ENCODE measurements at regions not wholly inside any gene's neighbourhood (a gene's known extent, or its start where the extent isn't known, plus 50 kb on each side); places are given as distances from the start of the nearest gene placed in this dataset.

- WGBS, 2 donors = 70 to 81% methylated on average over 3 of the region's 3 CpGs
- no peak overlapping the region for H3K27ac ChIP-seq (ENCODE audit: low read depth in 2 of 2, low read length in 1 of 2)
- no peaks in the 10 kb centered on the region for H3K4me1 ChIP-seq (ENCODE audit: control insufficient read depth in 2 of 2, insufficient read depth in 2 of 2, low read length in 1 of 2)
- peaks cover 2 to 3% of the 10 kb centered on the region in 2 donors for H3K9me3 ChIP-seq (ENCODE audit: control insufficient read depth in 2 of 2, insufficient read depth in 1 of 2, low read depth in 1 of 2, low read length in 1 of 2)
- no peak overlapping the region for H3K4me3 ChIP-seq (ENCODE audit: low read depth in 1 of 2, low read length in 2 of 2)
- no peaks in the 10 kb centered on the region for H3K36me3 ChIP-seq (ENCODE audit: control insufficient read depth in 2 of 2, insufficient read depth in 2 of 2, low read length in 1 of 2)
- H3K27me3 ChIP-seq (ENCODE audit: control insufficient read depth in 1 of 2, insufficient read depth in 2 of 2, low read length in 2 of 2) = no peaks in the 10 kb centered on the region
These were observed 317.8 kb upstream of the MKI67 start for GRCh38 chr10:128443925-128444518.

- 77 to 81% methylated on average over 5 of the region's 5 CpGs for WGBS, 2 donors
- peaks cover 2 to 3% of the 10 kb centered on the region in 2 donors for H3K9me3 ChIP-seq (ENCODE audit: control insufficient read depth in 2 of 2, insufficient read depth in 1 of 2, low read depth in 1 of 2, low read length in 1 of 2)
- no peaks in the 10 kb centered on the region for H3K36me3 ChIP-seq (ENCODE audit: control insufficient read depth in 2 of 2, insufficient read depth in 2 of 2, low read length in 1 of 2)
- H3K27ac ChIP-seq (ENCODE audit: low read depth in 2 of 2, low read length in 1 of 2) = no peak overlapping the region
- H3K27me3 ChIP-seq (ENCODE audit: control insufficient read depth in 1 of 2, insufficient read depth in 2 of 2, low read length in 2 of 2) = peaks cover 0 to 2% of the 10 kb centered on the region in 2 donors
- no peak overlapping the region for H3K4me3 ChIP-seq (ENCODE audit: low read depth in 1 of 2, low read length in 2 of 2)
- H3K4me1 ChIP-seq (ENCODE audit: control insufficient read depth in 2 of 2, insufficient read depth in 2 of 2, low read length in 1 of 2) = no peaks in the 10 kb centered on the region
These were observed 322.6 kb upstream of the MKI67 start for GRCh38 chr10:128448796-128449195.

GRCh38 chr10:128451879-128452278, 325.7 kb upstream of the MKI67 start:
- peaks cover 0 to 2% of the 10 kb centered on the region in 2 donors for H3K27me3 ChIP-seq (ENCODE audit: control insufficient read depth in 1 of 2, insufficient read depth in 2 of 2, low read length in 2 of 2)
- H3K9me3 ChIP-seq (ENCODE audit: control insufficient read depth in 2 of 2, insufficient read depth in 1 of 2, low read depth in 1 of 2, low read length in 1 of 2) = peaks cover 2 to 3% of the 10 kb centered on the region in 2 donors
- H3K4me3 ChIP-seq (ENCODE audit: low read depth in 1 of 2, low read length in 2 of 2) = no peak overlapping the region
- WGBS, 2 donors = 78 to 79% methylated on average over 3 of the region's 3 CpGs
- no peaks in the 10 kb centered on the region for H3K4me1 ChIP-seq (ENCODE audit: control insufficient read depth in 2 of 2, insufficient read depth in 2 of 2, low read length in 1 of 2)
- no peaks in the 10 kb centered on the region for H3K36me3 ChIP-seq (ENCODE audit: control insufficient read depth in 2 of 2, insufficient read depth in 2 of 2, low read length in 1 of 2)
- H3K27ac ChIP-seq (ENCODE audit: low read depth in 2 of 2, low read length in 1 of 2) = no peak overlapping the region

- Histone ChIP-seq H3K4me3 (ENCODE audit: low read depth in 1 of 2, low read length in 2 of 2) (no peak overlapping the region), H3K27me3 (ENCODE audit: control insufficient read depth in 1 of 2, insufficient read depth in 2 of 2, low read length in 2 of 2) (peaks cover 0 to 2% of the 10 kb centered on the region in 2 donors), H3K4me1 (ENCODE audit: control insufficient read depth in 2 of 2, insufficient read depth in 2 of 2, low read length in 1 of 2) (no peaks in the 10 kb centered on the region), H3K36me3 (ENCODE audit: control insufficient read depth in 2 of 2, insufficient read depth in 2 of 2, low read length in 1 of 2) (no peaks in the 10 kb centered on the region), H3K27ac (ENCODE audit: low read depth in 2 of 2, low read length in 1 of 2) (no peak overlapping the region), H3K9me3 (ENCODE audit: control insufficient read depth in 2 of 2, insufficient read depth in 1 of 2, low read depth in 1 of 2, low read length in 1 of 2) (peaks cover 6 to 12% of the 10 kb centered on the region in 2 donors)
- 79 to 84% methylated on average over 7 of the region's 7 CpGs for WGBS, 2 donors
These were observed 330.0 kb upstream of the MKI67 start for GRCh38 chr10:128456271-128456670.

GRCh38 chr10:128457136-128457535, 330.9 kb upstream of the MKI67 start:
- Histone ChIP-seq H3K4me3 (ENCODE audit: low read depth in 1 of 2, low read length in 2 of 2) (no peak overlapping the region), H3K36me3 (ENCODE audit: control insufficient read depth in 2 of 2, insufficient read depth in 2 of 2, low read length in 1 of 2) (no peaks in the 10 kb centered on the region), H3K4me1 (ENCODE audit: control insufficient read depth in 2 of 2, insufficient read depth in 2 of 2, low read length in 1 of 2) (no peaks in the 10 kb centered on the region), H3K27me3 (ENCODE audit: control insufficient read depth in 1 of 2, insufficient read depth in 2 of 2, low read length in 2 of 2) (peaks cover 0 to 2% of the 10 kb centered on the region in 2 donors), H3K27ac (ENCODE audit: low read depth in 2 of 2, low read length in 1 of 2) (no peak overlapping the region), H3K9me3 (ENCODE audit: control insufficient read depth in 2 of 2, insufficient read depth in 1 of 2, low read depth in 1 of 2, low read length in 1 of 2) (peaks cover 10 to 12% of the 10 kb centered on the region in 2 donors)
- WGBS, 2 donors = 83% methylated on average over 10 of the region's 10 CpGs

GRCh38 chr10:128461991-128462390, 335.8 kb upstream of the MKI67 start:
- Histone ChIP-seq H3K27ac (ENCODE audit: low read depth in 2 of 2, low read length in 1 of 2) (no peak overlapping the region), H3K36me3 (ENCODE audit: control insufficient read depth in 2 of 2, insufficient read depth in 2 of 2, low read length in 1 of 2) (no peaks in the 10 kb centered on the region)
- WGBS, 2 donors = 71 to 76% methylated on average over 6 of the region's 6 CpGs

GRCh38 chr10:128462844-128463243, 336.6 kb upstream of the MKI67 start:
- Histone ChIP-seq H3K4me1 (ENCODE audit: control insufficient read depth in 2 of 2, insufficient read depth in 2 of 2, low read length in 1 of 2) (no peaks in the 10 kb centered on the region), H3K9me3 (ENCODE audit: control insufficient read depth in 2 of 2, insufficient read depth in 1 of 2, low read depth in 1 of 2, low read length in 1 of 2) (peaks cover 19 to 24% of the 10 kb centered on the region in 2 donors), H3K27ac (ENCODE audit: low read depth in 2 of 2, low read length in 1 of 2) (no peak overlapping the region), H3K4me3 (ENCODE audit: low read depth in 1 of 2, low read length in 2 of 2) (no peak overlapping the region), H3K36me3 (ENCODE audit: control insufficient read depth in 2 of 2, insufficient read depth in 2 of 2, low read length in 1 of 2) (no peaks in the 10 kb centered on the region), H3K27me3 (ENCODE audit: control insufficient read depth in 1 of 2, insufficient read depth in 2 of 2, low read length in 2 of 2) (no peaks in the 10 kb centered on the region)
- WGBS, 2 donors = 51 to 57% methylated on average over 7 of the region's 7 CpGs

More at GRCh38 chr10:128461991-128462390, 335.8 kb upstream of the MKI67 start:
- H3K4me3 ChIP-seq (ENCODE audit: low read depth in 1 of 2, low read length in 2 of 2) = no peak overlapping the region
- H3K9me3 ChIP-seq (ENCODE audit: control insufficient read depth in 2 of 2, insufficient read depth in 1 of 2, low read depth in 1 of 2, low read length in 1 of 2) = peaks cover 19 to 24% of the 10 kb centered on the region in 2 donors
- no peaks in the 10 kb centered on the region for H3K27me3 ChIP-seq (ENCODE audit: control insufficient read depth in 1 of 2, insufficient read depth in 2 of 2, low read length in 2 of 2)
- no peaks in the 10 kb centered on the region for H3K4me1 ChIP-seq (ENCODE audit: control insufficient read depth in 2 of 2, insufficient read depth in 2 of 2, low read length in 1 of 2)

GRCh38 chr10:128463991-128464760, 338.0 kb upstream of the MKI67 start:
- no peaks in the 10 kb centered on the region for H3K27me3 ChIP-seq (ENCODE audit: control insufficient read depth in 1 of 2, insufficient read depth in 2 of 2, low read length in 2 of 2)
- 70 to 84% methylated on average over 4 of the region's 4 CpGs for WGBS, 2 donors

GRCh38 chr10:128465697-128466096, 339.5 kb upstream of the MKI67 start:
- WGBS, 2 donors = 78 to 80% methylated on average over 11 of the region's 11 CpGs

More at GRCh38 chr10:128463991-128464760, 338.0 kb upstream of the MKI67 start:
- peaks cover 19 to 27% of the 10 kb centered on the region in 2 donors for H3K9me3 ChIP-seq (ENCODE audit: control insufficient read depth in 2 of 2, insufficient read depth in 1 of 2, low read depth in 1 of 2, low read length in 1 of 2)
- no peak overlapping the region for H3K27ac ChIP-seq (ENCODE audit: low read depth in 2 of 2, low read length in 1 of 2)
- H3K4me1 ChIP-seq (ENCODE audit: control insufficient read depth in 2 of 2, insufficient read depth in 2 of 2, low read length in 1 of 2) = no peaks in the 10 kb centered on the region
- H3K4me3 ChIP-seq (ENCODE audit: low read depth in 1 of 2, low read length in 2 of 2) = no peak overlapping the region
- no peaks in the 10 kb centered on the region for H3K36me3 ChIP-seq (ENCODE audit: control insufficient read depth in 2 of 2, insufficient read depth in 2 of 2, low read length in 1 of 2)

More at GRCh38 chr10:128465697-128466096, 339.5 kb upstream of the MKI67 start:
- Histone ChIP-seq H3K4me1 (ENCODE audit: control insufficient read depth in 2 of 2, insufficient read depth in 2 of 2, low read length in 1 of 2) (no peaks in the 10 kb centered on the region), H3K36me3 (ENCODE audit: control insufficient read depth in 2 of 2, insufficient read depth in 2 of 2, low read length in 1 of 2) (no peaks in the 10 kb centered on the region), H3K27ac (ENCODE audit: low read depth in 2 of 2, low read length in 1 of 2) (no peak overlapping the region), H3K9me3 (ENCODE audit: control insufficient read depth in 2 of 2, insufficient read depth in 1 of 2, low read depth in 1 of 2, low read length in 1 of 2) (peaks cover 18 to 20% of the 10 kb centered on the region in 2 donors), H3K27me3 (ENCODE audit: control insufficient read depth in 1 of 2, insufficient read depth in 2 of 2, low read length in 2 of 2) (no peaks in the 10 kb centered on the region), H3K4me3 (ENCODE audit: low read depth in 1 of 2, low read length in 2 of 2) (no peak overlapping the region)
